Thymus (tissue), 11 donors: ENCODE measurements at regions not wholly inside any gene's neighbourhood (a gene's known extent, or its start where the extent isn't known, plus 50 kb on each side); places are given as distances from the start of the nearest gene placed in this dataset.

ENCODE experiments used
- DNase-seq, 9 donors: peaks; one replicate each; pipeline ENCODE4 v3.0.0-alpha.2; 2013; ENCODE audit warnings: low spot score in 9 of 9, low read depth in 6 of 9, missing footprints in 1 of 9
- H3K27ac ChIP-seq, 2 donors: one replicate each; pipeline ENCODE4 v1.5.1; 2013; ENCODE audit warnings: control low read depth in 1 of 2, low read depth in 1 of 2, low read length in 1 of 2, mild to moderate bottlenecking in 1 of 2, moderate library complexity in 1 of 2
- H3K27me3 ChIP-seq, 2 donors: one replicate each; pipeline ENCODE4 v1.5.1; 2013; ENCODE audit warnings: low read length in 1 of 2; ENCODE audit not compliant: control insufficient read depth in 2 of 2, insufficient read depth in 1 of 2
- H3K36me3 ChIP-seq, 2 donors: one replicate each; pipeline ENCODE4 v1.5.1; 2013; ENCODE audit warnings: low read length in 1 of 2, mild to moderate bottlenecking in 1 of 2, moderate library complexity in 1 of 2; ENCODE audit not compliant: control insufficient read depth in 2 of 2, insufficient read depth in 2 of 2
- H3K4me1 ChIP-seq, 2 donors: one replicate each; pipeline ENCODE4 v1.5.1; 2013; ENCODE audit warnings: low read length in 2 of 2; ENCODE audit not compliant: control insufficient read depth in 2 of 2, insufficient read depth in 2 of 2
- H3K4me3 ChIP-seq, 2 donors: one replicate each; pipeline ENCODE4 v1.5.1; 2013; ENCODE audit warnings: low read length in 2 of 2, control low read depth in 1 of 2, mild to moderate bottlenecking in 1 of 2
- H3K9me3 ChIP-seq, 2 donors: one replicate each; pipeline ENCODE4 v1.5.1; 2013; ENCODE audit warnings: low read length in 1 of 2, mild to moderate bottlenecking in 1 of 2; ENCODE audit not compliant: control insufficient read depth in 2 of 2, insufficient read depth in 1 of 2
- WGBS: extraction: QIAGEN DNeasy Blood & Tissue Kit; methylation state at CpG from one replicate; pipeline ENCODE4 v1.1.7; 2013; 5-methylcytosine and 5-hydroxymethylcytosine counted together
- donor health status: healthy.

DNA sequence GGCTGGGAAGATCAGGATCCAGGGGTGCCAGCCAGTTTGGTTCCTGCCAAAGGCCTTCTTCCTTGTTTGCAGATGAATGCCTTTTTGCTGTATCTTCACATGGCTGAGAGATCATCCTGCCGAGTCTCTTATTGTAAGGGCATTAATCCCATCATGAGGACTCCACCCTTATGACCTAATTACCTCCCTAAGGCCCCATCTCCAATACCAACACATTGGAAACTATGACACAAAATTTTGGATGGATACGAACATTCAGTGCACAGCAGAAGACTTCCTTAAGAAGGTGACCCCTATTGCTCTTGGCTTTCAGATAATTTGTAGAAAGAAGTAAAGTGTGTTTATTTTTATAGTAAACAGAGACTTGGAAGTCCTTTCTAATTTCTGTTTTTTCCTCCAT, 1164.7 kb upstream of the CDH8 start:
- DNase-seq, result no peak
- H3K9me3 ChIP-seq, result no peaks in the 10 kb centered on the region
- 89% methylated on average over 2 of the region's 2 CpGs for WGBS
- no peaks in the 10 kb centered on the region for H3K36me3 ChIP-seq
- no peak overlapping the region for H3K4me3 ChIP-seq
- H3K4me1 ChIP-seq, result no peaks in the 10 kb centered on the region
- H3K27me3 ChIP-seq, result no peaks in the 10 kb centered on the region
- no peak overlapping the region for H3K27ac ChIP-seq

DNA sequence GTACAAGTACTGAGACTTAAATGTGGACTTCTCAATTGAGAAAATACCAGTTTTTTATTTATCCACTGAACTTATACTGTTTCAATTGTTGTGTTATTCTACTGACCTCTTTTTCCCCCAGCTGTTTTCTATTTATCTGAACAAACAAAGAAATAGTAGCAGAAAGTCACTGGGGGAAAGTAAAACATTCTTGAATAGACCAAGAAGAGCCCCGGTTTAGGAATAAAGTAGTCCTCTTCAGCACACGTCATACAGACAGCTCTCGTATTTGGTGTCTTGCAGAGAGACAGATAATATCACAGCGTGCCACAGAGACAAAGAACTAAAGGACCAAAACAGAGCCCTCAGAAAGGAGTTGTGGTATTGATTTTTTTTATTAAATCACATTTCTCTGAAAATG, 1159.1 kb upstream of the CDH8 start:
- Histone ChIP-seq H3K9me3 (no peaks in the 10 kb centered on the region), H3K4me1 (no peaks in the 10 kb centered on the region), H3K27me3 (no peaks in the 10 kb centered on the region), H3K27ac (no peak overlapping the region), H3K36me3 (no peaks in the 10 kb centered on the region), H3K4me3 (no peak overlapping the region)
- no peak for DNase-seq
- 92% methylated on average over 4 of the region's 4 CpGs for WGBS

DNA sequence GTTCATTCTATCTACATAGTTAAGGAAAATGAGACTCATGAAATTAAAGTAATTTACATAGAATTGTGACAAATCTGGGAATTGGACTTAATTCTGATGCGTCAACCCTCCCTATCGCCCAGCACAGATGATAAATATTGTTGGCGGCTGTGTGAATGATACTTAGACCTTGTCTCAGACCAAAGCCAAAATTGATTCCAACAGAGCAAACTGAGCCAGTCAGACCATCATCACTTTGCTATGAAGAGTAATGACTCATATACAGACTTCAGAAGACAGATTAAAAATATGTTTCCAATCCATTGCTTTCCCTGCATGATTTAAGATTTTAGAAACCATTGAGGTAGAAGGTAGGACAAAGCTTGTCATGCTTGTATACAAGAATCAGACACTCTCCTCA, 1156.7 kb upstream of the CDH8 start:
- Histone ChIP-seq H3K4me1 (no peaks in the 10 kb centered on the region), H3K36me3 (no peaks in the 10 kb centered on the region), H3K27ac (no peak overlapping the region), H3K4me3 (no peak overlapping the region), H3K9me3 (no peaks in the 10 kb centered on the region), H3K27me3 (no peaks in the 10 kb centered on the region)
- 98% methylated on average over 3 of the region's 3 CpGs for WGBS
- no peak for DNase-seq

DNA sequence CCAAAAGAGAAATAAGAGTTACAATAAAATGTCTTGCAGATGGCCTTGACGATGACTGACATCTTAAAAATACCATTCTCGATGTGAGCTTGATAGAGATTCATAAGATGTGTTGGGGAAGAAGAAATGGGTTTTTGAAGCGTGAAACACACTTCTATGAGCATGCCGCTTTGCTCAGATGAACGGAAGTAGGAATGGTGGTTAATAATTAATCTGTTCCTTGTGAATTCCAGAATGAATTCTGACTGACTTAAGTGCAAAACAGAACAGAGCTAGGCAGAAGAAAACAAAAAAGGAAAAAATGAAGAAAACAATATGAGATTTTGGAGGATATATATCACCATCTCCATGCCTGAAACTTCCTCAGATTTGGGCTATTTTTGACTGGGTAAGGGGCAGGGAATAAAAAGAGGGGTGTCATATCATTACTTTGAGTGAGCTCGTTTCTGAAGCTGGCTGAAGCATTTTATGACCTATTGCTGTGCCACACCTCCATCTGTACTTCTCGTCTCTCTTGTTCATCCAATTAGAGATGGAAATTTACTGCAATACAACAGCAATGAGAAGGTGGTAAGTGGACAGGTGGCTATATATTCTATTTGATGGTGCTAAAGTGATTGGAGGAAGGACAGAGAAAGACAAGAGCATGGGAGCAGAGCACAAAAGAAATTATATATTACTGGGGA, 1152.0 kb upstream of the CDH8 start:
- Histone ChIP-seq H3K36me3 (no peaks in the 10 kb centered on the region), H3K27ac (no peak overlapping the region), H3K4me1 (no peaks in the 10 kb centered on the region), H3K27me3 (no peaks in the 10 kb centered on the region), H3K9me3 (no peaks in the 10 kb centered on the region), H3K4me3 (no peak overlapping the region)
- 90% methylated on average over 7 of the region's 7 CpGs for WGBS
- no peak for DNase-seq

DNA sequence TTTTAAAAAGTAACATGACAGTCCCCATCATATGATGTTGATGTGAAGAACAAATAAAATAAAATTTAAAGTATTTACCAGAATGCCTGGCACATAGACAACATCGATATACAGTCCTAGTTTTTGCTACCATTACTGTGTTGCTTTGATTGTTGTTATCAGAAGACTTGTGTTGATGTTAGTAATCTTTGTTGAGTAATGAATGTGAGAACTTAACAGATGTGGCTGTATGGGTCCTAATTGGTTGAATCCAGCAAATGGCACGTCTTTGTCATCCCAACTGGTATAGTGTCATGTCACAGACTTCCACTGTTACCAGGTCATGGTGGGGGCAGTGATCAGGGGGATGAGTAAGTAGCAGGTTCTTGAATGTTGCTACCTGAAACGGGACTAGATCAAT, 1151.4 kb upstream of the CDH8 start:
- 74% methylated on average over 3 of the region's 3 CpGs for WGBS
- no peaks in the 10 kb centered on the region for H3K4me1 ChIP-seq
- H3K27me3 ChIP-seq, result no peaks in the 10 kb centered on the region
- H3K4me3 ChIP-seq, result no peak overlapping the region
- no peaks in the 10 kb centered on the region for H3K36me3 ChIP-seq
- H3K9me3 ChIP-seq, result no peaks in the 10 kb centered on the region
- no peak overlapping the region for H3K27ac ChIP-seq
- no peak for DNase-seq

DNA sequence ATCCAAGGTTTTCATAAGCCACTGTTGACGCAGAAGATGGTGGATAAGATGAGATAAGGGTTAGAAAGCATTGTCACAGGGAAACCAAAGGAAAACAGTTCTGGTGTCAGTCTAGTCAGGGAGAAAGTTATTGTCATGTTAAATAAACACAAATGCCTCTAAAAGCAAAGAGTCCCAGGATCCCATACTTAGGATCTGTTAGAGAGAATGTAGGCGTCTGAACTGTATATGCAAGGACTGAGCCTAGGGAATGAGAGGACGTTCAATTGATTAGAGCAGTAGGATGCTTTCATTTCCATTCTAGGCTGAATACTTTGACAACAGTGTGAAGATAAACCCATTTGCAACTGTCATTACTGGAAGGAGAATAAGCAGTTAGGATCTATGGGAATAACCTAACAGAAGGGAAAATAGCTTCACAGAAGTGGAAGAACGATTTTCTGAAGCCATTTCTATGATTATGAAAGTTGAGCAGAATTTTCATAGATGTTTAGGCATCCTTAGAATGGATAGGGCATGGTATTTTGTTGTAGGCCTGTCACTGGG, 1149.1 kb upstream of the CDH8 start:
- no peaks in the 10 kb centered on the region for H3K36me3 ChIP-seq
- WGBS, result 64% methylated on average over 4 of the region's 4 CpGs
- no peak overlapping the region for H3K4me3 ChIP-seq

DNA sequence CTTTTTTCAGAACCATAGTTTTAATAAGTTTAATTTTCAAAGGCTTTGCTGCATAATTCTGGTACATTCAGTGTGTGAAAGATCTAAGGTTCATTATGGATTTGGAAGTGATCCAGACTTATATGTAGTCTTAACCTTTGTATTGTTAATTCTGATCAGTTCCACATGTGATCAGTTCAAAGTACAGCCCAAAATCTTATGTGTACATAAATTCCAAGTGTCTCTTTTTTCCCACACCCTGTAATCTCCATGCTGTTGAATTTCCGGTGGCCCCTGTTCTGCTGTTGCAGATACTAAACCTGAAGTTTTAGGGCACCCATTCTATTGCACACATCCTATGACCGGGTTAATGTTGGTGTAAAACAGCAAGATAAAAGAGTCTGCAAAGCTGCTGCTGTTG, 1147.5 kb upstream of the CDH8 start:
- no peaks in the 10 kb centered on the region for H3K4me1 ChIP-seq
- no peaks in the 10 kb centered on the region for H3K27me3 ChIP-seq
- H3K27ac ChIP-seq, result no peak overlapping the region
- no peak overlapping the region for H3K4me3 ChIP-seq
- H3K9me3 ChIP-seq, result no peaks in the 10 kb centered on the region
- no peaks in the 10 kb centered on the region for H3K36me3 ChIP-seq
- 57% methylated on average over 2 of the region's 2 CpGs for WGBS
- DNase-seq, result no peak

More for the DNA sequence above, 1149.1 kb upstream of the CDH8 start:
- no peaks in the 10 kb centered on the region for H3K4me1 ChIP-seq
- no peaks in the 10 kb centered on the region for H3K27me3 ChIP-seq
- no peak for DNase-seq
- H3K9me3 ChIP-seq, result no peaks in the 10 kb centered on the region
- no peak overlapping the region for H3K27ac ChIP-seq

DNA sequence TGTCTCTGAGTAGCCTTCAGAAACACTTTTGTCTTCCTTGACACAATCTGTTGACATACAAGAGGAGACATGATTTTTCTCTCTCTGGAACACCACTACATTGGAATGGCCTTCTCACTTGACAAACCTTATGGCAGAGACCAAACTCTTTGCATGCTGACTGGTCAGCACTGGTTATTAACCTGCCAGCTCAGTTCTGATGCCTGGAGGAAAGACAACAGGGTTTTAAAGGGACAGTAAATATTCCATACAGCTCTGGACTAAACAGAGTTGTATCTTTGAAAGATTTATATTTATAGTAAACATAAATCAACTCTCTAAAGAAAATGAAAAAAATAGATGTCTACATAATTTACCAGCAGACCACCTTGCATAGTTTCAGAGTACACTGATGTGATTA, 1139.1 kb upstream of the CDH8 start:
- H3K4me1 ChIP-seq, result no peaks in the 10 kb centered on the region
- no peaks in the 10 kb centered on the region for H3K36me3 ChIP-seq
- no peak for DNase-seq
- no peaks in the 10 kb centered on the region for H3K9me3 ChIP-seq
- no peaks in the 10 kb centered on the region for H3K27me3 ChIP-seq
- no peak overlapping the region for H3K27ac ChIP-seq
- no peak overlapping the region for H3K4me3 ChIP-seq

DNA sequence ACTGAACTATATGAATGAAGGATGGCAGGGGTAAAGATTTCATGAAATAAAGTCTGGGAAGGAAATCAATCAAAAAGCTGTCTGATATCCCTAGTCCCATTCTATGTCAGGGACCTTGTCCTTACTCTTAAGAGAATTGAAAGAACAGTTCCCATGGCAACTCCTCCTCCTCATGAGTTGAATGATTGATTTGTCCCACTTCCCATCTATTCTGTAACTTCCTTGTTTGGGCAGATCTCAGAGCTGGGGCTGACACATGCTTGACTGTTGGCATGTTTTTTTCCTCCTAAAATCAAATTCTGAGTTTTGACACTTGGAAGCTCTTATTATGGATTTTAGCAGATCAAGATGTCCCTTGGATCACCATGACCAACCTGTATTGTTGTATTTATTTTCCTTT, 1138.6 kb upstream of the CDH8 start:
- Histone ChIP-seq H3K4me3 (no peak overlapping the region), H3K36me3 (no peaks in the 10 kb centered on the region), H3K27ac (no peak overlapping the region), H3K27me3 (no peaks in the 10 kb centered on the region), H3K9me3 (no peaks in the 10 kb centered on the region), H3K4me1 (no peaks in the 10 kb centered on the region)
- DNase-seq, result no peak

DNA sequence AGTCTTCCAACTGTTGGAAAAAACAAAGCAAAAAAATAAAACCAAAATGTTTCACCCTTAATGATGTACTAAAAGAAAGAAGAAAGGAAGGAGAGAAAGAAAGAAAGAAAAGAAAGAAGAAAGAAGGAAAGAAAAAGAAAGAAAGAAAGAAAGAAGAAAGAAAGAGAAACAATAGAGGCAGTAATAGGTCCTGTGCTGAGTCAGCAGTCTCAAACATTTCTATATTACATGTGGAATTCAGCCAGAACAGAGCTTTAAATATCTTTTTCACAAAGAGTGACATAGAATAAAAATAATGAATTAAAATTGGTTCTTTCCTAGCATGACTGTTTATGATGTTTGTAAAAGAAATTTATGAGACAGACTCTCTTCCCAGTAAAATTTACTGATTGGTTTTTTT, 1135.3 kb upstream of the CDH8 start:
- no peaks in the 10 kb centered on the region for H3K36me3 ChIP-seq
- H3K4me1 ChIP-seq, result no peaks in the 10 kb centered on the region
- no peak for DNase-seq

More for the DNA sequence above, 1135.3 kb upstream of the CDH8 start:
- H3K27ac ChIP-seq, result no peak overlapping the region
- no peaks in the 10 kb centered on the region for H3K9me3 ChIP-seq
- no peak overlapping the region for H3K4me3 ChIP-seq
- no peaks in the 10 kb centered on the region for H3K27me3 ChIP-seq
